Activated CD8-positive, alpha-beta T cell treated with anti-CD3 and anti-CD28 coated beads for 36 hours (primary cell): ENCODE measurements at regions not wholly inside any gene's neighbourhood (a gene's known extent, or its start where the extent isn't known, plus 50 kb on each side); places are given as distances from the start of the nearest gene placed in this dataset.

Experiments
- ATAC-seq: fragments of 200-7000 bp; cut with Tn5 transposase; one replicate; pipeline ENCODE4 v1.10.0; 2021; ENCODE audit warnings: mild to moderate bottlenecking, moderate library complexity
- CTCF ChIA-PET: fragments of 350-600 bp; sonication (Branson Sonifier 250); formaldehyde crosslinking; loops from one replicate; lab custom pipeline; 2021; ENCODE audit warnings: antibody characterized with exemption; lab: Charles Lee
- POLR2A ChIA-PET: fragments of 350-600 bp; sonication (Branson Sonifier 250); formaldehyde crosslinking; loops from one replicate; lab custom pipeline; 2021; ENCODE audit warnings: antibody characterized with exemption; lab: Charles Lee
- DNase-seq: peaks from one replicate; pipeline ENCODE4 v3.0.0-alpha.2; 2020
- H3K27ac Mint-ChIP-seq: one replicate; pipeline ENCODE4 v1.8.0; 2021; ENCODE audit warnings: mild to moderate bottlenecking, mixed read lengths
- H3K27me3 Mint-ChIP-seq: one replicate; pipeline ENCODE4 v1.8.0; 2021; ENCODE audit warnings: mixed read lengths
- H3K36me3 Mint-ChIP-seq: one replicate; pipeline ENCODE4 v1.8.0; 2021; ENCODE audit warnings: low read depth, mixed read lengths
- H3K4me1 Mint-ChIP-seq: one replicate; pipeline ENCODE4 v1.8.0; 2021; ENCODE audit warnings: low read depth, mixed read lengths
- H3K4me3 Mint-ChIP-seq: one replicate; pipeline ENCODE4 v1.8.0; 2021; ENCODE audit warnings: mild to moderate bottlenecking, moderate library complexity, mixed read lengths
- H3K9me3 Mint-ChIP-seq: one replicate; pipeline ENCODE4 v1.8.0; 2021; ENCODE audit warnings: mixed read lengths
- intact Hi-C: fragments of 100-400 bp; cut with micrococcal nuclease; formaldehyde crosslinking; loops from one replicate; pipeline ENCODE4 v1.10.0; 2022
- TF ChIP-seq, protein P1 (sequence below): fragments of 200-600 bp; IDR thresholded peaks from one replicate; pipeline ENCODE4 v1.8.0; 2022; ENCODE audit warnings: antibody characterized with exemption, mild to moderate bottlenecking

DNA sequence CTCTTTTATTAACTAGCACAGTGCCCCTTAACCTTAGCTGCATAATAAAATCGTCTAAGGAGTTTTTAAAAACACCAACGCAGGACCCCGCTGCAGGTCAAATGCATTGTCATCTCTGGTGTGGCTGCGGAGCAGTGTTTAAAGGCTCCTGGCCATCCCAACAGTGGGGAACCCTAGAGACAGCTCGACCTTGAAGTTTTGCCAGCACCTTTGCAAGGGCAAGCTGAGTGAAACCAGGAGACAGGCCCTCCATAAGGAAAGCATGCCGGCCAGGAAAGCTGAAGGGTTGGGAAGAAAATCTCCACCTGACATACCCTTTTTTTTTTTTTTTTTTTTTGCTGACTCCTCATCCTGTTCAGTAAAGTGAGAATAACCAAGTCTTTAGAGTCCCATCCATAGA lies 349.0 kb downstream of the CMPK2 start:
- H3K36me3 Mint-ChIP-seq, result no peaks in the 10 kb centered on the region
- no peaks in the 10 kb centered on the region for H3K27me3 Mint-ChIP-seq

DNA sequence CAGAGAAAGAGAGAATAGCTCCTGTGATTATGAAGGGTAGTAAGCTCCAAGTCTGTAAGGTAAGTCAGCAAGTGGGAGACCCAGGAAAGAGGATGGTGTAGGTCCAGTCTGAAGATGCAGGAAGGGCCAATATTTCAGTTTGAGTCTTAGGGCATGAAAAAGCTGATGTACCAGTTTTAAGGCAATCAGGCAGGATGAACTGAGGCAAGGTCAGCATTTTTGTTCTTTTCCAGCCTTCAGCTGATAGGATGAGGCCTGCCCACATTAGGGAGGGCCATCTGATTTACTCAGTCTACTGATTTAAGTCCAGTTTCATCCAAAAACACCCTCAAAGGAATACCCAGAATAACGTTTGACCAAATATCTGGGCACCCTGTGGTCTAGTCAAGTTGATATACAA lies 347.3 kb downstream of the CMPK2 start:
- H3K27me3 Mint-ChIP-seq, result no peaks in the 10 kb centered on the region
- no peak overlapping the region for H3K4me3 Mint-ChIP-seq
- H3K9me3 Mint-ChIP-seq, result no peaks in the 10 kb centered on the region
- ATAC-seq, result no peak
- ChIA-PET POLR2A (no interaction called here), CTCF (no interaction called here)
- no peak overlapping the region for H3K27ac Mint-ChIP-seq
- H3K36me3 Mint-ChIP-seq, result no peaks in the 10 kb centered on the region
- intact Hi-C loops, result no loop called here
- no peaks in the 10 kb centered on the region for H3K4me1 Mint-ChIP-seq
- no peak for DNase-seq
- TF ChIP-seq, protein P1, sequence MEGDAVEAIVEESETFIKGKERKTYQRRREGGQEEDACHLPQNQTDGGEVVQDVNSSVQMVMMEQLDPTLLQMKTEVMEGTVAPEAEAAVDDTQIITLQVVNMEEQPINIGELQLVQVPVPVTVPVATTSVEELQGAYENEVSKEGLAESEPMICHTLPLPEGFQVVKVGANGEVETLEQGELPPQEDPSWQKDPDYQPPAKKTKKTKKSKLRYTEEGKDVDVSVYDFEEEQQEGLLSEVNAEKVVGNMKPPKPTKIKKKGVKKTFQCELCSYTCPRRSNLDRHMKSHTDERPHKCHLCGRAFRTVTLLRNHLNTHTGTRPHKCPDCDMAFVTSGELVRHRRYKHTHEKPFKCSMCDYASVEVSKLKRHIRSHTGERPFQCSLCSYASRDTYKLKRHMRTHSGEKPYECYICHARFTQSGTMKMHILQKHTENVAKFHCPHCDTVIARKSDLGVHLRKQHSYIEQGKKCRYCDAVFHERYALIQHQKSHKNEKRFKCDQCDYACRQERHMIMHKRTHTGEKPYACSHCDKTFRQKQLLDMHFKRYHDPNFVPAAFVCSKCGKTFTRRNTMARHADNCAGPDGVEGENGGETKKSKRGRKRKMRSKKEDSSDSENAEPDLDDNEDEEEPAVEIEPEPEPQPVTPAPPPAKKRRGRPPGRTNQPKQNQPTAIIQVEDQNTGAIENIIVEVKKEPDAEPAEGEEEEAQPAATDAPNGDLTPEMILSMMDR, result no peak

More for the DNA sequence above, 349.0 kb downstream of the CMPK2 start:
- ATAC-seq (no peak), DNase-seq (no peak)
- H3K27ac Mint-ChIP-seq, result no peak overlapping the region
- no peaks in the 10 kb centered on the region for H3K4me1 Mint-ChIP-seq
- TF ChIP-seq, protein P1, result no peak
- POLR2A ChIA-PET, result no interaction called here
- H3K9me3 Mint-ChIP-seq, result no peaks in the 10 kb centered on the region
- H3K4me3 Mint-ChIP-seq, result no peak overlapping the region
- CTCF ChIA-PET, result no interaction called here
- intact Hi-C loops, result no loop called here

GRCh38 chr2:6523476-6523875 lies 342.2 kb downstream of the CMPK2 start:
- no peaks in the 10 kb centered on the region for H3K4me1 Mint-ChIP-seq
- no peaks in the 10 kb centered on the region for H3K36me3 Mint-ChIP-seq
- POLR2A ChIA-PET, result no interaction called here
- H3K4me3 Mint-ChIP-seq, result no peak overlapping the region
- TF ChIP-seq, protein P1, result no peak
- CTCF ChIA-PET, result no interaction called here
- H3K27me3 Mint-ChIP-seq, result no peaks in the 10 kb centered on the region
- ATAC-seq, result no peak
- no peak overlapping the region for H3K27ac Mint-ChIP-seq
- DNase-seq, result no peak
- intact Hi-C loops, result no loop called here
- no peaks in the 10 kb centered on the region for H3K9me3 Mint-ChIP-seq

- H3K4me3 Mint-ChIP-seq, result no peak overlapping the region
- ChIA-PET POLR2A (no interaction called here), CTCF (no interaction called here)
- H3K4me1 Mint-ChIP-seq, result no peaks in the 10 kb centered on the region
- H3K36me3 Mint-ChIP-seq, result no peaks in the 10 kb centered on the region
- intact Hi-C loops, result no loop called here
- no peaks in the 10 kb centered on the region for H3K9me3 Mint-ChIP-seq
- no peaks in the 10 kb centered on the region for H3K27me3 Mint-ChIP-seq
- no peak for DNase-seq
- no peak for ATAC-seq
- no peak overlapping the region for H3K27ac Mint-ChIP-seq
- TF ChIP-seq, protein P1, result no peak
Observed at GRCh38 chr2:6524691-6525474, 340.8 kb downstream of the CMPK2 start.

DNA sequence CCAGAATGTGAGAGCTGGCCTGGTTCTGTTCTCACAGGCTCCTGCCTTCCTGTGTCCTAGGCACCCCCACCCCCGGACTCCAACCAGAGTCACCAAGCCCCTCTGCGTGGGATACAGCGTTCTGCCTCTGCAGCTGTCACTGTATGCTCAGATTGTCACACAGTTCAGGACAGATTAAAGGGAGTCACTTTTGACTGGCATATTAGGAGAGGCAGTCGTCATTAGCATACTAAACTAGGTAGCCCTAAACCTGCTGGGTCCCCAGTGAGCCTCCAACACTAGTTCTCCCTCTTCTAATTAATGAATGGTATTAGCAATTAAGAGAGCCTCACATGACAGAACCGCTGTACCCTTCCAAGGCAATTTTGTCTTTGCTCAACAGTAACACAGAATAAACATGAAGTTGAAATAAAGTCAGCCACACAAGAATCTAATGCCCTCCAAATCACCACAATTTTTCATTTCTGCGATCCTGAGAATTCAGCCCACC lies 340.2 kb downstream of the CMPK2 start:
- no peak overlapping the region for H3K4me3 Mint-ChIP-seq
- ChIA-PET CTCF (no interaction called here), POLR2A (no interaction called here)
- TF ChIP-seq, protein P1, result no peak
- H3K36me3 Mint-ChIP-seq, result no peaks in the 10 kb centered on the region
- no peak overlapping the region for H3K27ac Mint-ChIP-seq
- ATAC-seq, result no peak
- no peak for DNase-seq
- intact Hi-C loops, result no loop called here
- no peaks in the 10 kb centered on the region for H3K27me3 Mint-ChIP-seq
- H3K4me1 Mint-ChIP-seq, result no peaks in the 10 kb centered on the region
- H3K9me3 Mint-ChIP-seq, result no peaks in the 10 kb centered on the region
